ENCODE measurements at regions not wholly inside any gene's neighbourhood (a gene's known extent, or its start where the extent isn't known, plus 50 kb on each side); places are given as distances from the start of the nearest gene placed in this dataset.

- TF ChIP-seq, protein P1, sequence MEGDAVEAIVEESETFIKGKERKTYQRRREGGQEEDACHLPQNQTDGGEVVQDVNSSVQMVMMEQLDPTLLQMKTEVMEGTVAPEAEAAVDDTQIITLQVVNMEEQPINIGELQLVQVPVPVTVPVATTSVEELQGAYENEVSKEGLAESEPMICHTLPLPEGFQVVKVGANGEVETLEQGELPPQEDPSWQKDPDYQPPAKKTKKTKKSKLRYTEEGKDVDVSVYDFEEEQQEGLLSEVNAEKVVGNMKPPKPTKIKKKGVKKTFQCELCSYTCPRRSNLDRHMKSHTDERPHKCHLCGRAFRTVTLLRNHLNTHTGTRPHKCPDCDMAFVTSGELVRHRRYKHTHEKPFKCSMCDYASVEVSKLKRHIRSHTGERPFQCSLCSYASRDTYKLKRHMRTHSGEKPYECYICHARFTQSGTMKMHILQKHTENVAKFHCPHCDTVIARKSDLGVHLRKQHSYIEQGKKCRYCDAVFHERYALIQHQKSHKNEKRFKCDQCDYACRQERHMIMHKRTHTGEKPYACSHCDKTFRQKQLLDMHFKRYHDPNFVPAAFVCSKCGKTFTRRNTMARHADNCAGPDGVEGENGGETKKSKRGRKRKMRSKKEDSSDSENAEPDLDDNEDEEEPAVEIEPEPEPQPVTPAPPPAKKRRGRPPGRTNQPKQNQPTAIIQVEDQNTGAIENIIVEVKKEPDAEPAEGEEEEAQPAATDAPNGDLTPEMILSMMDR (IDR thresholded peaks at IDR 0.05), result no peak
Measured at GRCh38 chr14:28820677-28821076, 54.1 kb downstream of the FOXG1 start.

DNA sequence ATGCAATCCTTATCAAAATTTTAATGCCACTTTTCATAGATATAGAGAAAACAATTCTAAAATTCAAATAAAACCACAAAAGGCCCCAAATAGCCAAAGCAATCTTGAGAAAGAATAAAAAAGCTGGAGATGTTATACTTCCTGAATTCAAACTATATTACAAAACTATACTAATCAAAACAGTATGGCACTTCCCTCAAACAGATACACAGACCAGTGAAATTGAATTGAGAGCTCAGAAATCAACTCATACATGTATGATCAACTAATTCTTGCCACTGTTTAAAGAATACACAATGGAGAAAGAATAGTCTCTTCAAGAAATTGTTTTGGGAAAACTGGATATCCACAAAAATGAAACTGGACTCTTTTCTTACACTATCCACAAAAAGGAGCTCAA lies 55.4 kb downstream of the FOXG1 start:
- TF ChIP-seq, protein P1 (IDR thresholded peaks at IDR 0.05), result no peak

DNA sequence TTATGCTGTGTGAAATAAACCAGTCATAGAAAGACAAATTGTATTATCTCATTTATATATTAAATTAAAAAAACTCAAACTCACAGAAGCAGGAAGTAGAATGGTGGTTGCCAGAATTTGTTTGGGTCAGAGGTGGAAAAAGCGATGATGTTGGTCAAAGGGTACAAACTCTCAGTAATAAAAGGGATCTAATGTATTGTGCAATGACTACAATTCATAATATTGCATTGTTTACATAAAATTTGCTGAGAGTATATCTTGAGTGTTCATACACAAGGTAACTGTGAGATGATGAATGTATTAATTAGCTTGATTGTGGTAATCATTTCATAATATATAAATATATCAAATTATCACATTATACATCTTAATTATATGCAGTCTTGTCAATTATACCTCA lies 56.7 kb downstream of the FOXG1 start:
- TF ChIP-seq, protein P1 (IDR thresholded peaks at IDR 0.05), result no peak

GRCh38 chr14:28830115-28830534 lies 63.5 kb downstream of the FOXG1 start:
- TF ChIP-seq, protein P1 (IDR thresholded peaks at IDR 0.05), result no peak

DNA sequence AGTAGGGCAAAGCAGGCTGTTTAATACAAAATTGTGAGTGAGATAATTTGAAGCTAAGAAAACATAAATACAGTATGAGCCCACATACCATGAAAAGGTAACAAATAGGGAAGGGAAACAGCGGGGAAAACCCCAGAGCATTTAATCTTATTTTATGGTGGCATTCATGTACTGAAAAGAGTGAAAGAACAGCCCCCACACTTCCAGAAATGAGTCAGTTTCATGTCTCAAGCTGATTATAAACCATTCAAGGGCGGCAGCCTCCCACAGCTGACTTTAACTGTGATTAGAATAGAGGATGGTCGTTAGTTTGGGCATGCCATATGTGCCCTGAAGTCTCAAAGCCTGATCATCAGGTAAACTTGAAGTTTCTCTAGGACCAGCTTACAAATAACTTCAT lies 64.5 kb downstream of the FOXG1 start:
- TF ChIP-seq, protein P1 (IDR thresholded peaks at IDR 0.05), result no peak

- TF ChIP-seq, protein P1 (IDR thresholded peaks at IDR 0.05), result no peak
Measured at GRCh38 chr14:28867571-28867970, 101.0 kb downstream of the FOXG1 start.

GRCh38 chr14:28870033-28870564 lies 103.5 kb downstream of the FOXG1 start:
- TF ChIP-seq, protein P1 (IDR thresholded peaks at IDR 0.05), result no peak
